ENCODE measurements at regions not wholly inside any gene's neighbourhood (a gene's known extent, or its start where the extent isn't known, plus 50 kb on each side); places are given as distances from the start of the nearest gene placed in this dataset.

DNA sequence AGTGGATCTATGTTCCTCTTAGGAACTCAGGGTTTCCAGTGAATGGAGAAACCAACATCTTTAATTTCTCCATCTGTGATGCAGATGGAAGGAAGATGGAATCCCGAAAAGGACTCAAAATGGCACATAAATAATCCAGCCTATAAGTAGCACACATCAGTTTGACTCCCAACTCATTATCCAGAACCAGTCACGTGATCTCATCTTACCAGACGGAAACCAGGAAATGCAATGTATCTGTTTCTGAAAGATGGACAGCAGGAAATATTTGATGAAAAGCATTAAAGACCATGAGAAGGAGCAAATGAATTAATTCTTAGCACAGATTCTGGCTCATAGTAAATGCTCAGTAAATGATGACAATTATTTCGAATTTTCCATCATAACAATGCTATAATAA, 443.1 kb upstream of the FMR1 start:
- no peak overlapping the region for H3K4me3 ChIP-seq (ENCODE audit: low read depth, low read length)
- TF ChIP-seq, protein P1, sequence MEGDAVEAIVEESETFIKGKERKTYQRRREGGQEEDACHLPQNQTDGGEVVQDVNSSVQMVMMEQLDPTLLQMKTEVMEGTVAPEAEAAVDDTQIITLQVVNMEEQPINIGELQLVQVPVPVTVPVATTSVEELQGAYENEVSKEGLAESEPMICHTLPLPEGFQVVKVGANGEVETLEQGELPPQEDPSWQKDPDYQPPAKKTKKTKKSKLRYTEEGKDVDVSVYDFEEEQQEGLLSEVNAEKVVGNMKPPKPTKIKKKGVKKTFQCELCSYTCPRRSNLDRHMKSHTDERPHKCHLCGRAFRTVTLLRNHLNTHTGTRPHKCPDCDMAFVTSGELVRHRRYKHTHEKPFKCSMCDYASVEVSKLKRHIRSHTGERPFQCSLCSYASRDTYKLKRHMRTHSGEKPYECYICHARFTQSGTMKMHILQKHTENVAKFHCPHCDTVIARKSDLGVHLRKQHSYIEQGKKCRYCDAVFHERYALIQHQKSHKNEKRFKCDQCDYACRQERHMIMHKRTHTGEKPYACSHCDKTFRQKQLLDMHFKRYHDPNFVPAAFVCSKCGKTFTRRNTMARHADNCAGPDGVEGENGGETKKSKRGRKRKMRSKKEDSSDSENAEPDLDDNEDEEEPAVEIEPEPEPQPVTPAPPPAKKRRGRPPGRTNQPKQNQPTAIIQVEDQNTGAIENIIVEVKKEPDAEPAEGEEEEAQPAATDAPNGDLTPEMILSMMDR (IDR thresholded peaks at IDR 0.05; ENCODE audit: low read depth, low read length) = no peak
- DNase-seq (ENCODE audit: low read depth, low spot score) = no peak
- in situ Hi-C loops (cut with HindIII; ENCODE audit: low sequenced_read_pairs) = no loop called here

DNA sequence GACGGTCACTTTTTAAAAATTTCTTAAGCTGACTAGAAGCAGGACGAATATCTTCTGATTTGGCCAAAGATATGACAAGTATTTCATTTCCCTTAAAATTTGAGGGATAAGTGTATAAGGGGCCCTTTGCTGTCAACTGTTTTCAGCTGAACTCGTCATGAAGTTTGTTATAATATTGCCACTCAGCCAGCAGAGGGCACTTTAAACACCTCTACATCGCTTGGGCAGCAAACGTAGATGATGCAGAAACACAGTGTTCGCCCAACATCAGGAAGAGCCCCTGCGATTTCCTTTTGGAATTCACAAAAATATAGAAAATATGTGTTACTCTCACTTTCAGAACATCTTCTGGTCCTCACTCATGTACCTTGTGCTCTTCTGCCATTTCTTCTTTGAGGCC, 435.7 kb upstream of the FMR1 start:
- in situ Hi-C loops (cut with HindIII; ENCODE audit: low sequenced_read_pairs) = no loop called here
- DNase-seq (ENCODE audit: low read depth, low spot score) = no peak
- TF ChIP-seq, protein P1 (IDR thresholded peaks at IDR 0.05; ENCODE audit: low read depth, low read length) = no peak

DNA sequence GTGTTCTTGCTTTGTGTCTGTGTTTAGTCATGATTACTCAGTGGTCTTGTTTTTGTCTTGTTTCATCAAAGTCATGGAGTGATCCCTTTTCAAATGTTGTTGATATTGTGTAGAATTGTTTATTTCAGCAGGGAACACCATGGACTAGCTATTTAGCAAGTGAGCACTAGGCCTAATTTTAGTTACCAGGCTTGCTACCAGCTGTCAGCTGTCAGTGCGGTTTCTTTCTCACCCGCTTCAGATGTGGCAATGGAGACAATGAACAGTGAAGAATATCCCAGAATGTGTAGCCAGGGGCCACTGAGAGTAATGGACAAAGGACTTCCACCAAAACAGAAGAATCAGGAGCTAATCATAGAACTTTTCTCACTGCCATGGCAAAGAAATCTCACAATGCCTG, 432.8 kb upstream of the FMR1 start:
- TF ChIP-seq, protein P1 (IDR thresholded peaks at IDR 0.05; ENCODE audit: low read depth, low read length) = no peak
- in situ Hi-C loops (cut with HindIII; ENCODE audit: low sequenced_read_pairs) = no loop called here
- H3K4me3 ChIP-seq (ENCODE audit: low read depth, low read length) = no peak overlapping the region
- DNase-seq (ENCODE audit: low read depth, low spot score) = no peak

More for the DNA sequence above, 435.7 kb upstream of the FMR1 start:
- no peak overlapping the region for H3K4me3 ChIP-seq (ENCODE audit: low read depth, low read length)

DNA sequence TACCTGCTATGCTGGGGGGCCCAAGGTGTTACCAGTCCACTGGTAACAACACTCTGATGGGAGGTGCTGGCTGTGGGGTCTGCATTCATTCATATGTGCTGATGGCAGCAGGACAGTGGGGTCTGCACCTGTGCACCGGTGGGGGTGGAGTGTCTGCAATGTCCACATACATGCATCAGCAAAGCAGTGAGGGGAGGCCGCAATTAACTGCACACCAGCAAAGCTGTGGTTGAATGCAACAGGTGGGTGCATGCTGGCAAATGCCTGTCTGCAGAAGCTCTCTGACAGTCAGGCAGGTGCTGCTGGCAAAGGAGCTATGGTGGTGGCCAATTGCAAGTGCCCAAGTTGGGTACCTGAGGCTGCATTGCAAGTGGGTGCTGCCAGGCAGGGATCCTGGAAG, 426.5 kb upstream of the FMR1 start:
- in situ Hi-C loops (cut with HindIII; ENCODE audit: low sequenced_read_pairs) = no loop called here
- no peak overlapping the region for H3K4me3 ChIP-seq (ENCODE audit: low read depth, low read length)
- TF ChIP-seq, protein P1 (IDR thresholded peaks at IDR 0.05; ENCODE audit: low read depth, low read length) = no peak

DNA sequence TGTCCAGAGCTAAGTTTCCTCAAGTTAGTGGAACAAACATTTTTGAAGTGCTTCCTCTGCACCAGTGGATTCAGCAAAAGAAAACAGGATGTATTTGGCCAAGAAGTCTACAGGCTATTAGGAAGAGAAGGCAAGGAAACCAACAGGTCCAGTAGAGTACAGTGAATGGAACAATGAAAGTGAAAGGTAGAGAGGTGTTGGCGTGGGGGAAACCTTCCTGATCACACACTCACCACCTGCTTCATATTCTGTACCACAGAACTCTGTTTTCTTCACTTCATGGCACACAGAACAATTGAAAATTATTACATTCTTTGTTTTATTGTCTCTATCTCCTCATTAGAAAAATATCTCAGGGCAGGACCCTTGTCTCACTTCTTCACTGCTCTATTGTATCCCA, 417.4 kb upstream of the FMR1 start:
- H3K4me3 ChIP-seq (ENCODE audit: low read depth, low read length) = no peak overlapping the region
- in situ Hi-C loops (cut with HindIII; ENCODE audit: low sequenced_read_pairs) = no loop called here
- TF ChIP-seq, protein P1 (IDR thresholded peaks at IDR 0.05; ENCODE audit: low read depth, low read length) = no peak
- DNase-seq (ENCODE audit: low read depth, low spot score) = no peak

More for the DNA sequence above, 426.5 kb upstream of the FMR1 start:
- DNase-seq (ENCODE audit: low read depth, low spot score) = no peak

DNA sequence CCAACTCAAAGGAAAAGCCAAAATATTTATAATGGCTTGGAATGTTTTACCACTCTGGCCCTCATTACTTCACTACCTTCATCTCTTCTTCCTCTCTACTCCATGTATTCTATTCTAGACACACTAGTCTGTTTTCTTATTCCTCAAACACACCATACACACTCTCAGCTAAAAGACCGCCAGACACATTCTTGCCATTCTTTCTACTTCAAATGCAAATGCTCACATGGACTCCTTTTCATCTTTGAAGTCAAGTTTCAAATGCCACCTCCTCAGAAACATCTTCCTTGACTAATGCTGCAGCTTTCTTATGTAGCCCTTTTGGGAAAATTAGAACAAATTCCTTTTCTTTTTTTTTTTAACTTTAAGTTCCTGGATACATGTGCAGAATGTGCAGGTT, 412.9 kb upstream of the FMR1 start:
- in situ Hi-C loops (cut with HindIII; ENCODE audit: low sequenced_read_pairs) = no loop called here
- H3K4me3 ChIP-seq (ENCODE audit: low read depth, low read length) = no peak overlapping the region
- no peak for DNase-seq (ENCODE audit: low read depth, low spot score)
- TF ChIP-seq, protein P1 (IDR thresholded peaks at IDR 0.05; ENCODE audit: low read depth, low read length) = no peak

DNA sequence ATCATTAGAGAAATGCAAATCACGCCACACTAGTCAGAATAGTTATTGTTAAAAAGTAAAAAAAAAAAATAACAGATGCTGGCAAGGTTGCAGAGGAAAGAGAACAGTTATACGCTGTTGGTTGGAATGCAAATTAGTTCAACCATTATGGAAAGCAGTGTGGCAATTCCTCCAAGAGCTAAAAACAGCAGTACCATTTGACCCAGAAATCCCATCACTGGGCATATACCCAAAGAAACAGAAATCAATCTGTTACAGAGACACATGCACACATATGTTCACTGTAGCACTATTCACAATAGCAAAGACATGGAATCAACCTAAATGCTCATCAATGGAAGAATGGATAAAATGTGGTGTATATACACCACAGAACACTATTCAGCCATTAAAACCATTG, 388.7 kb upstream of the FMR1 start:
- TF ChIP-seq, protein P1 (IDR thresholded peaks at IDR 0.05; ENCODE audit: low read depth, low read length) = no peak
- no peak overlapping the region for H3K4me3 ChIP-seq (ENCODE audit: low read depth, low read length)
- no peak for DNase-seq (ENCODE audit: low read depth, low spot score)
- in situ Hi-C loops (cut with HindIII; ENCODE audit: low sequenced_read_pairs) = no loop called here
